ENCODE measurements at regions not wholly inside any gene's neighbourhood (a gene's known extent, or its start where the extent isn't known, plus 50 kb on each side); places are given as distances from the start of the nearest gene placed in this dataset.
A peak's percentile ranks its signal among the peaks of the same experiment; 100 is the strongest.

GRCh38 chr9:91036356-91036755 is 234.7 kb downstream of the SYK start:
- peaks cover 2% of the 10 kb centered on the region for H3K9me3 Mint-ChIP-seq (ENCODE audit: unreplicated experiment)
- H3K9ac ChIP-seq (ENCODE audit: low read length): no peak overlapping the region
- H3K79me2 ChIP-seq (ENCODE audit: insufficient read depth, low read length): no peaks in the 10 kb centered on the region
- H3K4me1 Mint-ChIP-seq (ENCODE audit: low read depth, unreplicated experiment): peaks cover 18% of the 10 kb centered on the region
- H3K27me3 ChIP-seq (ENCODE audit: insufficient read depth, low read length): peaks cover 5% of the 10 kb centered on the region
- TF ChIP-seq EZH2 (IDR thresholded peaks at IDR 0.05; ENCODE audit: insufficient read depth, low read length): no peak
- TF ChIP-seq CTCF (IDR thresholded peaks at IDR 0.05; ENCODE audit: insufficient read depth, low read depth, low read length): no peak
- no peak for FAIRE-seq
- no peaks in the 10 kb centered on the region for H3K9me3 ChIP-seq (ENCODE audit: insufficient read depth, low read depth, low read length)
- no peak overlapping the region for H3K4me2 ChIP-seq (ENCODE audit: low read length)
- H4K20me1 ChIP-seq (ENCODE audit: insufficient read depth, low read length): no peaks in the 10 kb centered on the region
- no peak overlapping the region for H3K27ac ChIP-seq (ENCODE audit: low read depth, low read length)
- no peaks in the 10 kb centered on the region for H3K36me3 Mint-ChIP-seq (ENCODE audit: low read depth, unreplicated experiment)
- peaks cover 10% of the 10 kb centered on the region for H3K27me3 Mint-ChIP-seq (ENCODE audit: low read depth, unreplicated experiment)
- no peaks in the 10 kb centered on the region for H3K36me3 ChIP-seq (ENCODE audit: insufficient read depth, low read length)
- H3K4me1 ChIP-seq (ENCODE audit: insufficient read depth, low read length): peaks cover 17% of the 10 kb centered on the region
- H3K4me3 ChIP-seq (ENCODE audit: insufficient read depth, low read depth, low read length): no peak overlapping the region
- H2AFZ ChIP-seq (ENCODE audit: low read depth, low read length): no peak overlapping the region
- no peak overlapping the region for H3K4me3 Mint-ChIP-seq (ENCODE audit: unreplicated experiment)
- H3K27ac Mint-ChIP-seq (ENCODE audit: unreplicated experiment): no peak overlapping the region
- no peak for DNase-seq (ENCODE audit: low read depth)

- Mint-ChIP-seq H3K9me3 (ENCODE audit: unreplicated experiment) (peaks cover 2% of the 10 kb centered on the region), H3K27me3 (ENCODE audit: low read depth, unreplicated experiment) (peaks cover 4% of the 10 kb centered on the region), H3K27ac (ENCODE audit: unreplicated experiment) (no peak overlapping the region), H3K36me3 (ENCODE audit: low read depth, unreplicated experiment) (no peaks in the 10 kb centered on the region), H3K4me1 (ENCODE audit: low read depth, unreplicated experiment) (peaks cover 17% of the 10 kb centered on the region), H3K4me3 (ENCODE audit: unreplicated experiment) (no peak overlapping the region)
- Histone ChIP-seq H3K4me2 (ENCODE audit: low read length) (peak overlapping the region; percentile 68), H3K27me3 (ENCODE audit: insufficient read depth, low read length) (peaks cover 3% of the 10 kb centered on the region), H3K4me3 (ENCODE audit: insufficient read depth, low read depth, low read length) (no peak overlapping the region), H2AFZ (ENCODE audit: low read depth, low read length) (peak overlapping the region; percentile 66), H3K36me3 (ENCODE audit: insufficient read depth, low read length) (no peaks in the 10 kb centered on the region), H4K20me1 (ENCODE audit: insufficient read depth, low read length) (no peaks in the 10 kb centered on the region), H3K79me2 (ENCODE audit: insufficient read depth, low read length) (no peaks in the 10 kb centered on the region), H3K27ac (ENCODE audit: low read depth, low read length) (peak overlapping the region; percentile 70), H3K9me3 (ENCODE audit: insufficient read depth, low read depth, low read length) (no peaks in the 10 kb centered on the region), H3K9ac (ENCODE audit: low read length) (peak overlapping the region; percentile 44), H3K4me1 (ENCODE audit: insufficient read depth, low read length) (peaks cover 17% of the 10 kb centered on the region)
- TF ChIP-seq CTCF (IDR thresholded peaks at IDR 0.05; ENCODE audit: insufficient read depth, low read depth, low read length) (peak; percentile 57), EZH2 (IDR thresholded peaks at IDR 0.05; ENCODE audit: insufficient read depth, low read length) (no peak)
- DNase-seq (ENCODE audit: low read depth) (peak; percentile 80), FAIRE-seq (no peak)
Observed at GRCh38 chr9:91036826-91037510, 235.3 kb downstream of the SYK start.

All from astrocyte (in vitro differentiated cells and primary cell).